Type B pancreatic cell (in vitro differentiated cells): ENCODE measurements at regions not wholly inside any gene's neighbourhood (a gene's known extent, or its start where the extent isn't known, plus 50 kb on each side); places are given as distances from the start of the nearest gene placed in this dataset.

Experiments used
- DNase-seq: peaks from one replicate; pipeline ENCODE4 v3.0.0; 2021; ENCODE audit warnings: mixed read lengths; ENCODE audit not compliant: unreplicated experiment; ENCODE audit errors: extremely low spot score
- H3K27ac Mint-ChIP-seq: 2 replicates; pipeline ENCODE4 v1.8.0; 2021; ENCODE audit warnings: mild to moderate bottlenecking, mixed read lengths
- H3K27me3 Mint-ChIP-seq: 2 replicates; pipeline ENCODE4 v1.8.0; 2021; ENCODE audit warnings: mixed read lengths
- H3K36me3 Mint-ChIP-seq: 2 replicates; pipeline ENCODE4 v1.8.0; 2021; ENCODE audit warnings: mixed read lengths
- H3K4me1 Mint-ChIP-seq: one replicate; pipeline ENCODE4 v1.8.0; 2021; ENCODE audit warnings: mixed read lengths; ENCODE audit not compliant: unreplicated experiment
- H3K4me3 Mint-ChIP-seq: 2 replicates; pipeline ENCODE4 v1.8.0; 2021; ENCODE audit warnings: mild to moderate bottlenecking, mixed read lengths
- H3K9me3 Mint-ChIP-seq: 2 replicates; pipeline ENCODE4 v1.8.0; 2021; ENCODE audit warnings: mixed read lengths
- CTCF ChIP-seq: fragments of 200-600 bp; sonication (generic); conservative IDR thresholded peaks from 2 replicates; pipeline ENCODE4 v1.5.0; 2021; ENCODE audit warnings: antibody characterized with exemption, mild to moderate bottlenecking

- Mint-ChIP-seq H3K27ac (no peak overlapping the region), H3K36me3 (no peaks in the 10 kb centered on the region), H3K27me3 (no peaks in the 10 kb centered on the region), H3K4me1 (peaks cover under 1% of the 10 kb centered on the region), H3K9me3 (no peaks in the 10 kb centered on the region), H3K4me3 (no peak overlapping the region)
- no peak for DNase-seq
- TF ChIP-seq CTCF: no peak
Observed at GRCh38 chr6:140548366-140548765, 1173.9 kb upstream of the CITED2 start.

- TF ChIP-seq CTCF: no peak
- H3K9me3 Mint-ChIP-seq: no peaks in the 10 kb centered on the region
- no peaks in the 10 kb centered on the region for H3K27me3 Mint-ChIP-seq
- no peak for DNase-seq
- no peak overlapping the region for H3K4me3 Mint-ChIP-seq
- H3K27ac Mint-ChIP-seq: no peak overlapping the region
- H3K36me3 Mint-ChIP-seq: no peaks in the 10 kb centered on the region
- H3K4me1 Mint-ChIP-seq: peaks cover 12% of the 10 kb centered on the region
Observed at GRCh38 chr6:140546640-140547039, 1172.2 kb upstream of the CITED2 start.

GRCh38 chr6:140544431-140544830, 1170.0 kb upstream of the CITED2 start:
- H3K4me3 Mint-ChIP-seq: no peak overlapping the region
- H3K27ac Mint-ChIP-seq: no peak overlapping the region
- H3K4me1 Mint-ChIP-seq: peaks cover 19% of the 10 kb centered on the region
- no peak for TF ChIP-seq CTCF
- DNase-seq: no peak
- H3K27me3 Mint-ChIP-seq: no peaks in the 10 kb centered on the region
- H3K36me3 Mint-ChIP-seq: no peaks in the 10 kb centered on the region
- H3K9me3 Mint-ChIP-seq: no peaks in the 10 kb centered on the region

- Mint-ChIP-seq H3K4me1 (peaks cover 25% of the 10 kb centered on the region), H3K36me3 (no peaks in the 10 kb centered on the region)
Observed at GRCh38 chr6:140542863-140543262, 1168.4 kb upstream of the CITED2 start.

GRCh38 chr6:140541288-140541687, 1166.8 kb upstream of the CITED2 start:
- no peaks in the 10 kb centered on the region for H3K36me3 Mint-ChIP-seq
- H3K4me3 Mint-ChIP-seq: peak overlapping the region; percentile 9
- H3K4me1 Mint-ChIP-seq: peaks cover 32% of the 10 kb centered on the region
- no peak for TF ChIP-seq CTCF
- no peak for DNase-seq
- H3K9me3 Mint-ChIP-seq: peaks cover 2% of the 10 kb centered on the region
- no peak overlapping the region for H3K27ac Mint-ChIP-seq
- no peaks in the 10 kb centered on the region for H3K27me3 Mint-ChIP-seq

More at GRCh38 chr6:140542863-140543262, 1168.4 kb upstream of the CITED2 start:
- Mint-ChIP-seq H3K4me3 (no peak overlapping the region), H3K27ac (peak overlapping the region; percentile 40), H3K9me3 (no peaks in the 10 kb centered on the region), H3K27me3 (no peaks in the 10 kb centered on the region)
- TF ChIP-seq CTCF: no peak
- DNase-seq: no peak

- no peaks in the 10 kb centered on the region for H3K36me3 Mint-ChIP-seq
- peaks cover 32% of the 10 kb centered on the region for H3K4me1 Mint-ChIP-seq
- DNase-seq: no peak
- no peaks in the 10 kb centered on the region for H3K27me3 Mint-ChIP-seq
- H3K27ac Mint-ChIP-seq: no peak overlapping the region
- H3K9me3 Mint-ChIP-seq: peaks cover 6% of the 10 kb centered on the region
- no peak for TF ChIP-seq CTCF
- no peak overlapping the region for H3K4me3 Mint-ChIP-seq
Observed at GRCh38 chr6:140540743-140541142, 1166.3 kb upstream of the CITED2 start.
